K562 (cell line): ENCODE measurements at regions not wholly inside any gene's neighbourhood (a gene's known extent, or its start where the extent isn't known, plus 50 kb on each side); places are given as distances from the start of the nearest gene placed in this dataset.

Source experiments
- ATAC-seq: fragments of 200-7000 bp; cut with Tn5 transposase; 3 replicates; pipeline ENCODE4 v1.9.1; 2020; ENCODE audit warnings: moderate library complexity
- BruUV-seq: library from RNA; stranded (reverse); fragments of 400-500 nt; replicated peaks from 2 replicates; lab custom pipeline; 2021; lab: Mats Ljungman, UMichigan
- CTCF ChIA-PET: fragments of 300-600 bp; formaldehyde crosslinking; extraction: SDS; loops from one replicate; lab custom pipeline; 2021; ENCODE audit warnings: low intra/inter-chr PET ratio; lab: Yijun Ruan, JAX
- POLR2A ChIA-PET: fragments of 300-600, 350-650 bp; sonication (Branson Sonifier 250); formaldehyde crosslinking; extraction: SDS; loops from one replicate; lab custom pipeline; 2021; ENCODE audit warnings: antibody characterized with exemption, inconsistent platforms; lab: Yijun Ruan, JAX
- DNase-seq, 4 experiments: peaks; one replicate each; pipeline versions ENCODE4 v3.0.0 to v3.0.0-alpha.2; 2011 to 2018; ENCODE audit warnings: low spot score in 3 of 4, mixed read lengths in 3 of 4; ENCODE audit errors: extremely low read depth in 1 of 4
- FAIRE-seq: peaks from 2 replicates; lab custom pipeline; 2011; peaks lifted over from hg19 to GRCh38; lab: Jason Lieb, UNC
- H2AFZ ChIP-seq: 2 replicates; pipeline ENCODE4 v1.6.0; 2011; ENCODE audit warnings: low read depth, low read length, control low read depth, inconsistent platforms
- H3K27ac ChIP-seq: fragments of 200-600 bp; 3 replicates; pipeline ENCODE4 v1.8.0; 2011; ENCODE audit warnings: low read depth, mild to moderate bottlenecking, control low read depth, inconsistent platforms, low read length, moderate library complexity, mixed read lengths; ENCODE audit errors: extremely low read depth
- H3K27me3 ChIP-seq, 2 experiments: fragments of 300-600 bp in 1 of 2; 2 replicates in 1 of 2; 3 replicates in 1 of 2; pipeline versions ENCODE4 v1.6.0 to v1.8.0; 2011; ENCODE audit warnings: inconsistent platforms in 2 of 2, low read length in 2 of 2, mild to moderate bottlenecking in 1 of 2, mixed read lengths in 1 of 2, moderate library complexity in 1 of 2; ENCODE audit not compliant: control insufficient read depth in 2 of 2, insufficient read depth in 2 of 2
- H3K36me3 ChIP-seq: fragments of 300-600 bp; 3 replicates; pipeline ENCODE4 v1.8.0; 2011; ENCODE audit warnings: mild to moderate bottlenecking, low read length, inconsistent platforms; ENCODE audit not compliant: control insufficient read depth, insufficient read depth
- H3K4me1 ChIP-seq, 2 experiments: fragments of 200-600 bp in 1 of 2; replicated peaks in 1 of 2; 2 replicates in 1 of 2; 3 replicates in 1 of 2; pipeline versions ENCODE4 v1.5.1 to v1.8.0; 2011; ENCODE audit warnings: inconsistent platforms in 2 of 2, low read length in 2 of 2, mild to moderate bottlenecking in 1 of 2, mixed read lengths in 1 of 2, moderate library complexity in 1 of 2; ENCODE audit not compliant: control insufficient read depth in 2 of 2, insufficient read depth in 2 of 2
- H3K4me2 ChIP-seq: 2 replicates; pipeline ENCODE4 v1.6.1; 2011; ENCODE audit warnings: low read length, control low read depth, inconsistent platforms, mixed read lengths; ENCODE audit not compliant: insufficient read depth
- H3K4me3 ChIP-seq: fragments of 200-600 bp; sonication (generic), shearing (Covaris generic); 2 replicates; pipeline ENCODE4 v1.5.1; 2016; ENCODE audit warnings: control low read depth, inconsistent platforms
- H3K79me2 ChIP-seq: fragments of 200-600 bp; 3 replicates; pipeline ENCODE4 v1.8.0; 2011; ENCODE audit warnings: low read length, inconsistent platforms; ENCODE audit not compliant: control insufficient read depth, insufficient read depth
- H3K9ac ChIP-seq, 2 experiments: 2 replicates each; pipeline versions ENCODE4 v1.6.0 to v1.6.1; 2011; ENCODE audit warnings: low read depth in 2 of 2, low read length in 2 of 2, control low read depth in 1 of 2, inconsistent platforms in 1 of 2, mild to moderate bottlenecking in 1 of 2, mixed read lengths in 1 of 2; ENCODE audit not compliant: insufficient read depth in 1 of 2
- H3K9me1 ChIP-seq: one replicate; pipeline ENCODE4 v1.6.0; 2011; ENCODE audit warnings: inconsistent platforms, mild to moderate bottlenecking, low read length, moderate library complexity; ENCODE audit not compliant: control insufficient read depth, insufficient read depth
- H3K9me3 ChIP-seq: replicated peaks from 2 replicates; pipeline ENCODE4 v1.5.1; 2011; ENCODE audit warnings: low read depth, low read length, inconsistent platforms; ENCODE audit not compliant: control insufficient read depth, insufficient read depth
- H4K20me1 ChIP-seq: replicated peaks from 2 replicates; pipeline ENCODE4 v1.6.1; 2011; ENCODE audit warnings: low read length, inconsistent platforms, mixed read lengths; ENCODE audit not compliant: control insufficient read depth, insufficient read depth
- ERF ChIP-seq: fragments of 450-650 bp; formaldehyde crosslinking; IDR thresholded peaks from 2 replicates; pipeline ENCODE4 v1.4.0; 2020; ENCODE audit warnings: mild to moderate bottlenecking, mixed read lengths
- FUS ChIP-seq: fragments of 200-400 bp; formaldehyde crosslinking; optimal IDR thresholded peaks from 2 replicates; pipeline ENCODE3; 2017; ENCODE audit warnings: low read depth, low read length
- HMGN3 ChIP-seq: IDR thresholded peaks from 2 replicates; pipeline ENCODE4 v1.6.1; 2011; ENCODE audit warnings: borderline replicate concordance, low read depth, mild to moderate bottlenecking, mixed read lengths, low read length; ENCODE audit not compliant: insufficient read length; ENCODE audit errors: extremely low read depth
- ILF3 ChIP-seq: fragments of 450-650 bp; IDR thresholded peaks from 2 replicates; pipeline ENCODE4 v1.6.1; 2018; ENCODE audit warnings: antibody characterized with exemption, mild to moderate bottlenecking, moderate library complexity, borderline replicate concordance
- KAT2B ChIP-seq: IDR thresholded peaks from one replicate; pipeline ENCODE4 v1.6.1; 2012; ENCODE audit warnings: low read depth, mild to moderate bottlenecking, control low read depth, inconsistent platforms, low read length, moderate library complexity
- MTA1 ChIP-seq: fragments of 450-650 bp; IDR thresholded peaks from 2 replicates; pipeline ENCODE4 v1.6.1; 2017; ENCODE audit warnings: borderline replicate concordance
- NFATC3 ChIP-seq: fragments of 450-650 bp; IDR thresholded peaks from 2 replicates; pipeline ENCODE4 v1.6.1; 2017; ENCODE audit warnings: mild to moderate bottlenecking
- NONO ChIP-seq, 2 experiments: fragments of 200-400 bp in 1 of 2; fragments of 450-650 bp in 1 of 2; formaldehyde crosslinking in 1 of 2; IDR thresholded peaks; 2 replicates each; pipeline ENCODE4 v1.6.1; 2017; ENCODE audit warnings: low read depth in 2 of 2, mild to moderate bottlenecking in 2 of 2, moderate library complexity in 2 of 2, low read length in 1 of 2
- SMARCA5 ChIP-seq: fragments of 450-650 bp; IDR thresholded peaks from 2 replicates; pipeline ENCODE4 v1.6.1; 2016
- SP1 ChIP-seq: sonication (generic); formaldehyde crosslinking; IDR thresholded peaks from 2 replicates; pipeline ENCODE4 v1.8.1; 2022; ENCODE audit warnings: mild to moderate bottlenecking, missing genetic modification reagents
- ZNF282 ChIP-seq: sonication (generic); formaldehyde crosslinking; IDR thresholded peaks from 2 replicates; pipeline ENCODE4 v1.8.1; 2023; ENCODE audit warnings: missing genetic modification reagents
- ZNF41 ChIP-seq: fragments of 250-450 bp; sonication (Bioruptor Pico); conservative IDR thresholded peaks from 2 replicates; pipeline ENCODE4 v1.4.0; 2020; ENCODE audit warnings: mild to moderate bottlenecking
- ZNF586 ChIP-seq: fragments of 450-650 bp; formaldehyde crosslinking; conservative IDR thresholded peaks from 2 replicates; pipeline ENCODE4 v1.4.0; 2020; ENCODE audit warnings: mild to moderate bottlenecking, moderate library complexity
- WGBS: fragments of 100-300 bp; shearing (Covaris generic); methylation state at CpG from one replicate; pipeline ENCODE4 v1.1.6; 2016; ENCODE audit warnings: low coverage, mixed read lengths; ENCODE audit not compliant: insufficient coverage; ENCODE audit errors: missing lambda C conversion rate; 5-methylcytosine and 5-hydroxymethylcytosine counted together
- in situ Hi-C: fragments of 300-500 bp; cut with MboI; formaldehyde crosslinking; loops from 4 replicates; pipeline ENCODE4 v1.15.0; 2018; ENCODE audit warnings: inconsistent platforms, mixed read lengths
- intact Hi-C: fragments of 100-400 bp; cut with micrococcal nuclease; formaldehyde crosslinking; loops from 2 replicates; pipeline ENCODE4 v1.14.2; 2022

- in situ Hi-C loops, result loop anchor here (5.0 kb wide), 1 partner anchor 53 kb away; no protein-coding TSS in a partner anchor
- TF ChIP-seq NFATC3 (no peak), MTA1 (no peak), ZNF41 (CRISPR knock-in tag) (no peak), SP1 (CRISPR knock-in tag) (no peak), SMARCA5 (no peak), HMGN3 (no peak), ERF (CRISPR knock-in tag) (no peak), KAT2B (no peak), ILF3 (no peak), NONO (IDR thresholded peaks at IDR 0.05; ENCODE audit: low read depth in 2 of 2, low read length in 1 of 2) (no peak), ZNF586 (CRISPR knock-in tag) (no peak), FUS (no peak), ZNF282 (CRISPR knock-in tag) (no peak)
- Histone ChIP-seq H2AFZ (no peak overlapping the region), H3K36me3 (no peaks in the 10 kb centered on the region), H3K27ac (no peak overlapping the region), H3K9me1 (no peaks in the 10 kb centered on the region), H3K9me3 (peaks cover 5% of the 10 kb centered on the region; the same call in 1 of the 2 replicates), H3K4me3 (no peak overlapping the region), H3K79me2 (no peaks in the 10 kb centered on the region), H3K4me1 (no peaks in the 10 kb centered on the region), H4K20me1 (no peaks in the 10 kb centered on the region), H3K27me3 (no peaks in the 10 kb centered on the region), H3K4me2 (no peak overlapping the region), H3K9ac (no peak overlapping the region)
- ATAC-seq (no peak), FAIRE-seq (no peak), DNase-seq (no peak)
- ChIA-PET POLR2A (no interaction called here), CTCF (no interaction called here)
- 4% methylated on average over 5 of the region's 5 CpGs for WGBS
- intact Hi-C loops, result no loop called here
- BruUV-seq, result no TSS peak
Measured at GRCh38 chr7:14974688-14975087, 72.1 kb upstream of the DGKB start.
